EH (cell line): ENCODE measurements at regions not wholly inside any gene's neighbourhood (a gene's known extent, or its start where the extent isn't known, plus 50 kb on each side); places are given as distances from the start of the nearest gene placed in this dataset.
"Not testable (repeated sequence)": the region's sequence is repeated elsewhere in the genome, so short reads cannot be mapped to it uniquely, and the experiment has no call there.

Experiments
- DNase-seq: peaks from one replicate; pipeline ENCODE4 v3.0.0-alpha.2; 2015; ENCODE audit warnings: low read depth

DNA sequence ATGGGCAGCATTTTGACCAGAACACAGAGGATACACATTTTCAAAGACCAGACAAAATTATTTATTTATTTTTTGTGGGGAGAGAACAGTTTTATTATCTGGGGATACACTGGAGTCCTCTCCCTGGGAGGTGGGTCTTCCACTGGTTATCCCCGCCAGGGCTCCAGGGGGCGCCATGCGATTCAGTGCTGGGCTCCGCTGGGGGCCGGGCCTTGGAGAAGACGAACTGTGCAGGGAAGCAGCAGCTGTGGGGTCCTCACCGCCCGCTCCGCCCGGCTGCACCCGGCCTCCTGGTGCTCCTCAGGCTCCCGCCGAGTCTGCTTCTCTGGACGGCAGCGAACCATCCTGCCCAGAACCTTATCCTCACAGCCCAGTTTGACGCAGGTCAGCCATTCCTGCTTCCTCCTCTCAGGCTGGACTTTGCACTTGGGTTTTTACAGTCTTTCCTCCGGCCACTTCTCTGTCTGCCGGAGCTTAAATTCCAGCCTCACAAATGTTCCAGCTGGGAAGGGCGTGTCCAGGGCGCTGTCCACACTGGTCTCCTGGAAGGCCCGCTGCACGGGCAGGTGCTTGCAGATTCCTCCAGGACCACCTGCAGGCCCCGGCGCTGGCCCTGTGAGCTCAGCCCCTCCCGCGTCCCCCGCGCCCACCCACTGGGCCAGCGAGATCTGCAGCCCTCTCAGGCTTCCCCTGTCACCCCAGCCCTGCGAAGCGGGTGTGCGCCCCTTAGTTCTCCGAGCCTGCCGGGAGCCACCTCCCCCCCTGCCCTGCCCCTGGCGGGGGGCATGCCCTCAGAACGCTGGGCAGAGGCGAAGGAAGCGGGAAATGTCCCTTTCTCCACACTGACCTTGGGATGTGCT is 1830.0 kb upstream of the DEFB115 start:
- no peak for DNase-seq

DNA sequence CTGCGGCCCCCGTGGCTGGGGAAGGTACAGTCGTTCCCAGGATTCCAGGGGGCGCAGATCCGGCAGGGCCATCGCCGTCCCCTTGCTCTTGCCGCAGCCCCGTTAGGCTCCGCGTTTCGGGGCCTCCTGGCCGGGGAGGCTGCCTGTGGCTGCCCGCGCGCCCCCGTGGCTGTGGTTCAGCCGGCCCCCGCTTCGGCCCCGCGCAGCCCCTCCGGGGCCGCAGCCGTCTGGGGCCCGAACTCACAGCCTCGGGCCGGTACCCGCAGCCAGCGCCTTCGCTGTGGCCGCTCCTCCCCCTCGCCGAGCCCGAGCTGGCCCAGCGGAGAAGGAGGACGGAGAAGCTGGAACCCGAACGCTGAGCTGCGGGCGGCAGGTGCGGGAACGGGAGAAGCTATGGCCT is 1826.9 kb upstream of the DEFB115 start:
- no peak for DNase-seq

DNA sequence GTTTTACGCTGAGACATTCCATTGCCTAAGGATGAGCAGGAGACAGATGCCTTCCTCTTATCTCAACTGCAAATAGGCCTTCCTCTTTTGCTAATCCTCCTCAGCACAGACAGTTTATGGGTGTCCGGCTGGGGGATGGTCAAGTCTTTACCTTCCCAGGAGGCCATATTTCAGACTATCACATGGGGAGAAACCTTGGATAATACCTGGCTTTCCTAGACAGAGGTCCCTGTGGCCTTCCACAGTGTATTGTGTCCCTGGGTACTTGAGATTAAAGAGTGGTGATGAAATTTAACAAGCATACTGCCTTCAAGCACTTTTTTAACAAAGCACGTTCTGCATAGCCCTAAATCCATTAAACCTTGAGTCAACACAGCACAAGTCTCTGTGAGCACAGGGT is 1816.7 kb upstream of the DEFB115 start:
- not testable (repeated sequence) for DNase-seq

DNA sequence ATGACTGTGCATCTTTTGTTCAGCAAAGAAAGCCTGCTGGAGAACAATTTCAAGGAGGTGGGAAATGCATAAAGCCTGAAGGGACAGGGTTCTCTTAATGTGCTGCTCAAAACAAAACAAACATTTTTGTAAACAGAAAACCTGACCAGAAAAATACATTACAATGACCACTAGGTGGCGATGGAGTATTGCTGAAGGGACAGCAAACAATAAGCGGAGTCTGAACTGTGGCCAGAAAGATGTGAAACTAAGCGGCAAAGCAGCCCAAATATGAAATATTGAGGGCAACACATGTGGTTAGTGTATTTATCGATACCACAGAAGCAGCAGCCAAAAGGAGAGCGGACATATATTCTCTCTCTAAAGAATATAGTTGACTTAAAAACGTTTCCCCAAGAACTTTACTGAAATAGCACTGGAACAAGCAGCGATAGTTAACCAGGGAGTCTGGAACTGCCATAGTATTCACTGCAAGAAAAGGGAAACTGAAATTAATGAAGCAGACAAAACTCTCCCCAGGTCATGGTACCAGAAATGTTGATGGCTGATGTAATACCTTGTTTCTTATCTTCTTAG is 1814.2 kb upstream of the DEFB115 start:
- DNase-seq, result peak; percentile 49

DNA sequence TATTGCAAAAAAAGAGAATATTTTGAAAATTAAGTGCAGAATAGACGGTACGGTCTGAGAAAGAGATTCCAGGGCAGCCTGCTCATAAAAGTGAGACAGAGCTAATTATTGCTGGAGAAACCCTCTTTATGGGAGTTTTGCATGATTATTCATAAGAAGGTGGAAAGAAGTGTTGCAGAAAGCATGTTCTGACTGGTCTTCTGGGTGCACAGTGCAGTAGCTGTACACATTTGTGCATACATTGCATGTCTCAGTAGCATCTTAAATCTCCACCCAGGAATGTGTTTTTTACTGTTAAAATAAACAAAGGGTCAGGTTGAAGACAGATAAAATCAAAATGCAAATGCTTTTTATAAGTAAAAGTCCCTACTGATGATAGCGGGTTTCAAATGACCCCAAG is 1813.6 kb upstream of the DEFB115 start:
- DNase-seq, result peak; percentile 19

DNA sequence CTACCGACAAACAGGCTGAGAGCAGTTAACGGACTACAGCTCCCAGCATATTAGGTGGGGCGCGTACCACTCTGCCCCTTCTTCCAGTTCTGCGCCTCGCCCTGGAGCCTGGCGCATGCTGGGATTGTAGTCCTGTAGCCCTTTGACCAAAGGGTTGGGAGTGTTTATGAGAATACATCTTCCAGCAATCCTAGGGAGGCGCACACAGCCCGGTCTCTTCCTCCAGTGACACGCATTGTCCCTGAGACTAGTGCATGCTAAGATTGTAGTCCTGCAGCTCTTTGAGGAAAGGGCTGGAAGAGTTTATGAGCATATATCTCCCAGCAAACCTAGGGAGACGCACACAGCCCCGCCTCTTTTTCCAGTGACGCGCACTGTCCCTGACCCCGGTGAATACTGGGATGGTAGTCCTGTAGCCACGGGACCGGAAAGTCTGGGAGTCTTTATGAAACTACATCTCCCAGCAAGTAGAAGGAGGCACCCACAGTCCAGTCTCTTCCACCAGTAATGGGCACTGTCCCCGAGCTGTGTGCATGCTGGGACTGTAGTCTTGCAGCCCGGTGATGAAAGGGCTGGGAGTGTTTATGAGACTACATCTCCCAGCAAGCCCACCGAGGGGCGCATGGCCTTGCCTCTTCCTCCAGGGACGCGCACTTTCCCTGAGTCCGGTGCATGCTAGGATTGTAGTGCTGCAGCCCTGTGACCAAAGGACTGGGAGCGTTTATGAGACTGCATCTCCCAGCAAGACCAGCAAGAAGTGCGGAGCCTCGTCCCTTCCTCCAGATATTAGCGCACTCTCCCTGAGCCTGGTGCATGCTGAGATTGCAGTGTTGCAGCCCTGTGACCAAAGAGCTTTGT is 1812.2 kb upstream of the DEFB115 start:
- DNase-seq, result peak; percentile 90

DNA sequence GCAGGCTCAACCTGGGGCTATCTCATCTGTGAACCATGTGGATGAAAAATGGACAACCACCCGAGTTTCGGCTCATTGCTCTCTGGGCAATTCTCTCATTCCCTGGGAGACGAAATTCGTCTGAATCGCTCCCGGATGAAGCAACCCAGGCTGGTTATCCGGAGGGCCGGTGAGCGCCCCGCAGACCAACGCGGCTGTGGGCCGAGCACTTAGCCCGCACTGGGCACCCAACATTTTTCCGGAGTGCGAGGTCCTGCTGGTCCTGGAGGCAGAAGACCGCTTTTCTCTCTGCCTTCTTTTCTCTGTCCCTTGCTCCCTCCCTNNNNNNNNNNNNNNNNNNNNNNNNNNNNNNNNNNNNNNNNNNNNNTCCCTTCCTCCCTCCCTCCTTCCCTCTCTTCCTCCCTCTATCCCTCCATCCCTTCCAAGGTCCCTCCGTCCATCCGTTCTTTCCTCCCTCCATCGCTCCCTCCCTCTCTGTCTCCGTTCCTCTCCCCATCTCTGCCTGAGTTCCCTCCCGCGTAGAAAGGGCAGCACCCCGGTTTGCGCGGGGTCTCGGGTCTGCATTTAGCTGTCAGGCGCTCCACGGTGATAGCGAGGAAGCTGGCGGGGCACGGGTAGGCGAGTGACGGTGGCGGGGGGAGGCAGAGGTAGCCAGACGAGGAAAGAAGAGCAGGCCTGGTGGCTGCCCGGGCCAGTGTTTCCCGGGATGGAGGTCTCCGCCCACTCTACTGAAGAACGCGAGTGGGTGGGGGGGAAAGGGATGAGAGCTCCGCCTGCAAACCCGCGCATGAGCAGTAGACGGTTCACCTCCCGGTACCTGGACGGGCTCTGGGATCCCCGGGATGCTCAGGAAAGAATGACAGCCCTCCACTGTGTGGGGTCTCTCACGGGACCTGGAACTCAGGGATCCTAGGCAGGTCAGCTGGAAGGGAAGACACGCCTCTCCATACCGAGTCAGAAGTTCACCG is 1809.7 kb upstream of the DEFB115 start:
- not testable (repeated sequence) for DNase-seq

DNA sequence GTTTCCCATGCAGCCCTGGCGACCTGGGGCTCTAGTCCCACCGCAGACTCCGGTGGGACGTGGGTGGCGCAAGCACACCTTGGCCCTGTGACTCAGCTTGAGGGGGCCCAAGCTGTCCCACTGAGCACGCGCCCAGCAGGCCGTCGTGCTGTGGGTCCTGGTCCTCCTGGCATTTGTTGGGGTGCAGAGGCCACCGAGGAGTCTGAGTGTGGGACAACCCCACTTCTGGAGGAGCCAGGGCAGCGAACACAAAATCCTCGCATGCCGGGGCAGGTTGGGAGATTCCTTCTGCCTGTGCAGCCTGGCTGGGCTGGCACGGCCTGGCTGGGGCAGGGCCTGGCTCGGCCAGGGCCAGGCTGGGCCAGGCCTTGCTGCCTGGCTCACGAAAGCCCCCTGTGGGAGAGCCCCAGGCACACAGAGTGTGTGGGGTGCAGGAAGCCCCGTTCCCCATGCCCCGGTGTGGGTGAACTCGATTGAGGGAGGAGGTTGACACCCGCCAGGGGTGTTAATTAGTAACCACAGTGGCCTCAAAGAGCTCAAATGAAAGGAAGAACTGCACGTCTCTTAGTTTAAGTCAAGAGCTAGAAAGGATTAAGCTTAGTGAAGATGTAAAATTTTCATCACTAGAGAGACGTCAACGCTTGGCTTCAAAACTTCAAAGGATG is 1808.5 kb upstream of the DEFB115 start:
- no peak for DNase-seq

DNA sequence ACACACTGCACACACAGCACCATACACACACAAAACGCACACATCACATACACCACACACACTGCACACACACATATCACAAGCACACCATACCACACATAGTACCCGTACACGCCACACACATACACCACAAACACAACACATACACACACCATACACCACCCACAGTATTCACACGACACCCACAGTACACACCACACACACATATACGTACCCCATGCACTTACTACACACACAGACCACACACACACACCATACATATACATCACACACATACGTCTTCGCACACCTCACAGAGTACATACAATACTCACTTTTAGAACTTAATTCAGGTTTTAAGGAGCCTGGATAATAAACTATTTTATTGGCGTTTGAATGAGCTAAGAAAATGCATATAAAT is 1805.3 kb upstream of the DEFB115 start:
- no peak for DNase-seq

DNA sequence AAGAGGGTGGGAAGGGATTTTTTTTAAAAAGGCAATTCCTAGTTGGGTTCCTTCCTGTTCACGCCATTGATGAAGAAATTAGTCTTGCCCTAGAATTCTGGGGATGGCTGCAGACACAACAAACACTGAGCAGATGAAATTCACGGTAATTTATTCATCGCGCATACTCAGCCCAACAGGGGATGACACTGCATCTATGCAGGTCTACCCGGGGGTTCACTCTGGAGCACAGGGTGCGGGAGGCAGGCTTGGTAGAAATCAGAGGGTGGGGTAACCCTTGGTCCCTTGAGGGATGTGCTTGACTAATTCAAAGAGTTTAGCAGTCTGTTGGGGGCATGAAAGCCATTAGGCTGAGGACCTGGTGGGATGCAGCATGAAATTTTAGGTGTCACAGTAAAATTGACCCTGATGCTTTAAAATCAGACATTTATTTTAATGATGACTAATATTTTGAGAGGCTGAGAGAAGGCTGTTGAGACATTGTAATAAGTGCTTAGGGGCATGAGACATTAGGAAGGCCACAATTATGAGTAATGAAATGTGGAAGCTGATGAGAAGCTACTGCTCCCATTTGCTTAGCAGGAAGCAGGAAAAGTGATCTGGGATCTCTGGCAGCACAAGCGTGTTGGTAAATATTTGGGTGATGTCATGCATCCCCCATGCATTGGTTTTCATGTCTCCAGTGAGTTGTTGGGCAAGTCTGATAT is 1800.3 kb upstream of the DEFB115 start:
- peak; percentile 7 for DNase-seq

DNA sequence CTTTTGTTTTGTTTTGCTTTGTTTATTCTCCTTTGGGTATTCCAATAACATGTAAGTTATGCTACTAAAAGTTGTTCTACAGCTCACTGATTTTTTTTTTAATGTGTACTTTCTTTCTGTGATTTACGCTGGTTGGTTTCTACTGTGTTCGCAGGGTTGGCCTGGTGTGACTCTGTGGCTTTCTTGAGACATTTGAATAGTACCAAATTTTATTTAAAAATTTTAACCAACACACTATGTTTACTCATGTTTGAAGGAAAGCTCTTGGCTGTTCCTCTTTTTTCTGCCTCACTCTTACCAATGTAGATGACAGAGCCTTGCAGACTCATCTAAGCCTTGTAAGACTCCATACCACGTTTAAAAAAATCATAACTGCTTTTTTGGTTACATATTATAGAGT is 1784.9 kb upstream of the DEFB115 start:
- no peak for DNase-seq

DNA sequence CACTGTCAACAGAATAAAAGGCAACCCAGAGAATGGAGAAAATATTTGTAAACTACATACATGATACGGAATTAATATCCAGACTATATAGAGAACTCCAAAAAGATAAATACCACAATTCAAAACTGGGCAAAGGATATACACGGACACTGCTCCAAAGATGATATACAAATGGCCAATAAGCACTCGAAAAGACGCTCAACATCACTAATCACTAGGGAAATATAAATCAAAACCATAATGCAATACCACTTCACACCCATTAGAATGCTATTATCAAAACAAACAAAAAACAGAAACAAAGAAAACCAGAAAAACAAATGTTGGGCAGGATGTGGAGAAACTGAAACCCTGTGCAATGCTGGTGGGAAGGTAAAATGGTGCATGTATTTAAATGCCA is 1764.6 kb upstream of the DEFB115 start:
- not testable (repeated sequence) for DNase-seq

DNA sequence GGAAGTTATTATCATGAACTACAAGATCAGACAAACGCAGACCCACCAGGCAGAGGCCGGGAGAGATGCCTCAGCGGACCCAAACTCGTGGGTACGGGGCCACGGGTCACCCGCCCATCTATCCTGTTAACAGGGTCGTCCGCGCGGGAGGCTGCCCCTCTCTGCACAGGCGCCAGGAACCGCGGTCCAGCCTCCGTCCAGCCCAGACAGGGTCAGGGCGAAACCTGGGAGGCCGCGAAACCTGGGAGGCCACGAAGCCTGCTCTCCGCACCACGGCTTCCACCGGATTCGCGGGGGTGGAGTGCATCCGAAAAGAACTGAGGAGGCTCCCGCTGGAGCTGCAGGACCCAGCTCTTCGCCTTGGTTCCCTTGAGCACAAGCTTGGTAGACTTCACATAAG is 1760.7 kb upstream of the DEFB115 start:
- DNase-seq, result not testable (repeated sequence)

DNA sequence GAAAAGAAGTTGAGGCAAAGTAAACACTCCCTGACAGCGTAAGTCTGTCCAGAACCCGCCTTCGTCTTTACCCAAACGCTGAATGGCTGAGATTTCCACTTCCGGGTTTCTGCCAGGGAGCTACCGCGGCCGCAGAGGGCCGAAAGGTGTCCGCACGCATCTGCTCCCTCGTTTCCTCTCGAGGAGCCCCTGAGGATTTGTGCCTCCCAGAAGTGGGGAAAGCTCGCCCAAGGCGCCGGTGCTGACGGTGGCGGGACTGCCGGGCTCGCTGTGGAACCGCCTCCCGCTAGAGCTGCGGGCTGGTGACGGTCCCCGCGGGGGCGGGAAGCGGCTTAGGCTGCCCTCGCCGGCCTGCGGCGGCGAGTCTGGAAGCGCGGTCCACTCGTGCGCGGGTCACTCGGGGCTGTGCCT is 1760.2 kb upstream of the DEFB115 start:
- DNase-seq, result no peak

DNA sequence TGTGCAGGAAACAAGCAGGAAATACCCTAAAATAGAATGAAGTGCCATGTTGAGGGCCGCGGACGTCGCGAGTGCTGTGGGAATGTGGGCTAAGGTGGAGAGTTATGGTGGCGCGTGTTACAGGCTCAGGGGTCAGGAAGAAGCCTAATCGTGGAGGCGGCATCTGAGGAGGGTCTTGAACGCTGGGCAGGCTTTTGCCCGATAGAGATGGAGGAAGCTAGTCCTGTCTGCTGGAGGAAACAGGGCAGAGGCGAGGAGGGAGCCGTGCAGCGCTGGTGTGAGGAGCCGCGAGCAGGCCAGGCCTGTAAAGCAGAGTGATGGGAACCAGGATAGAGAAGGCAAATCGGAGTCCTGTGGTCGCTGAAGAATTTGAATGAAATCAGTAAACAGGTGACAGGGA is 1759.8 kb upstream of the DEFB115 start:
- not testable (repeated sequence) for DNase-seq

DNA sequence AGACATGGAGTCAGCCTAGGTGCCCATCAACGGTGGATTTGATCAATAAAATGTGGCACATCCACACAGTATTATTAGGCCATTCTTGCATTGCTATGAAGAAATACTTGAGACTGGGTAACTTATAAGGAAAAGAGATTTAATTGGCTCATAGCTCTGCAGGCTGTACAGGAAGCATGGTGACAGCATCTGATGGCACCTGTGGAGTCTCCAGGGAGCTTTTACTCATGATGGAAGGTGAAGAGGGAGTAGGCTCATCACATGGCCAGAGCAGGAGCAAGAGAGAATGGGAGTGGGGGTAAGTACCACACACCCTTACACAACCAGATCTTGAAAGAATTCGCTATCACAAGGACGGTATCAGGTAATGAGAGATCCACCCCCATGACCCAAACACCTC is 1756.7 kb upstream of the DEFB115 start:
- not testable (repeated sequence) for DNase-seq

DNA sequence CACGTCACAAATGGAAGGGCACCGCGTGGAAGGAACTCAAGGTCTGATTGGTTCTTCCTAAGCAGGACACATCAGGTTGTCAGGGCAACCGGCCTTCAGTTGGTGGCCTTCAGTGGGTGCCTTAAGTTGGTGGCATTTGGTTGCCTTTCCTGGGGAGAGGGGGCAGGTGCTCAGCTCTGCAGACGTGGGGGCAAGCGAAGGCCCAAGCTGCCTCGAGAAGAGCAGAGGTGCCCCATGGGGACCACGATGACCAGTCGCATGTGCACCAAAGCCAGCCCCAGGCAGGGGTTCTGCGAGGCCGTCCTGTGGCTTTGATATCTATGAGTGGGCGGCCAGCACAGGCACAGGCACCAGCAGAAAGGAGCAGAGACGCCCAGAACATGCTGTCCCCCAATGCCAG is 1742.8 kb upstream of the DEFB115 start:
- DNase-seq, result not testable (repeated sequence)

DNA sequence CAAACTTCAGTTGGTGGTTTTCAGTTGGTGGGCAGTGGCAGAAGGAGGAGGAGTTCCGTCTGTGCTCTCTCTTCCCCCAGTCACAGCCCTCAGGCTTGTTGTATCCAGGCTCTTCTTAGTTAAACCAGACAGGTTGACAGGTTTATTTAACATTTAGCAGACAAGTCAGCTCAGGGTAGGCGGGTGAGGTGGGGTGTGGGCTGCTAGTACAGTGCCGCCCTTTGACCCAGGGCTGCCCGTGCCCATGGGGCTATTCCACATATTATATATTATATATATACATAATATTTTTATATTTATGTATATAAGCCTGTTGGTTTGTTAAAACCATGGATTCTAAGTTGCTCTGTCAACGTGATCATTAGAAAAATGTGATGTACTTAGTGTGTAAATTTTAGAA is 1740.6 kb upstream of the DEFB115 start:
- DNase-seq, result not testable (repeated sequence)

DNA sequence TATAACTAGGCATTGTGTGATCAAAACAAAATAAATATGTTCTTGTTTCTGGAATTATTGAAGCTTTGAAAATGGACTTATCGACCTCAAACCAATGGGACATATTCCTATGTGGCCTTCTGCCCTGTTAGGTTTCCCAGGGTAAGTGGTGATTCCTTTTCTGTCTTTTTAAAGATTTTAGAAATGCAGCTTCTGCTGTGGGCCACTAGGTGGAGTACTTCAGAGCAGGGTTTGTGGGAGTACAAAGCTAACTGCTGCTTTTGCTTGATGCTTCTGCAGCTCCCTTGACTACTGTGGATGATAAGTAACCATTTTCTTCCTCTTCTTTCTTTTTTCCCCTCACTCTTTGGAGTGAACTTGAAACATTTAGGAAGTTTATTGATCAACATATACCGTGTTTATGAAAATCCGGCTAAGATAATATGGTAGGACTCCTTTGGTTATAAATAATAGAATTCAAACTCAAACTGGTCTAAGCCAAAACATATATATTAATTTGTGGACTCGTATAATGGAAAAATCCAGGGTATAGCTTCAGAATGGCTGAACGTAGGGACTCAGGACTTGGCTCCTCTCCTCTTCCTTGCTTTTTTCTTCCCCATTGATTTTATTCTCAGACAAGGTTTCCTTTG is 1737.7 kb upstream of the DEFB115 start:
- peak; percentile 2 for DNase-seq
